ENCODE measurements at regions not wholly inside any gene's neighbourhood (a gene's known extent, or its start where the extent isn't known, plus 50 kb on each side); places are given as distances from the start of the nearest gene placed in this dataset.

- TF ChIP-seq CTCF (IDR thresholded peaks at IDR 0.05) (no peak), POLR2A (IDR thresholded peaks at IDR 0.05) (no peak)
These were observed 103.3 kb upstream of the MAP4K3 start for GRCh38 chr2:39540414-39540813.
